ENCODE measurements at regions not wholly inside any gene's neighbourhood (a gene's known extent, or its start where the extent isn't known, plus 50 kb on each side); places are given as distances from the start of the nearest gene placed in this dataset.

- no peaks in the 10 kb centered on the region for H3K27me3 ChIP-seq (ENCODE audit: insufficient read depth, poor library complexity, severe bottlenecking)
- H3K27ac ChIP-seq (replicated peaks) = no peak overlapping the region
- TF ChIP-seq GABPA (IDR thresholded peaks at IDR 0.05; ENCODE audit: low read depth) (no peak), REST (IDR thresholded peaks at IDR 0.05; ENCODE audit: insufficient replicate concordance, low read depth) (no peak), POLR2AphosphoS5 (IDR thresholded peaks at IDR 0.05; ENCODE audit: low read depth) (no peak), CTCF (IDR thresholded peaks at IDR 0.05; ENCODE audit: insufficient read depth, low read length) (no peak), SPI1 (IDR thresholded peaks at IDR 0.05; ENCODE audit: borderline replicate concordance, low read depth) (no peak)
- no peak overlapping the region for H3K4me3 ChIP-seq (replicated peaks; ENCODE audit: insufficient read depth, low read length)
- DNase-seq (ENCODE audit: low read depth in 1 of 2, low spot score in 1 of 2) = no peak
Measured at GRCh38 chr5:5546408-5546807, 123.9 kb downstream of the ICE1 start.

GRCh38 chr5:5544094-5544663 is 121.7 kb downstream of the ICE1 start:
- DNase-seq (ENCODE audit: low read depth in 1 of 2, low spot score in 1 of 2) = no peak
- H3K27me3 ChIP-seq (ENCODE audit: insufficient read depth, poor library complexity, severe bottlenecking) = no peaks in the 10 kb centered on the region

More at GRCh38 chr5:5544094-5544663, 121.7 kb downstream of the ICE1 start:
- Histone ChIP-seq H3K4me3 (replicated peaks; ENCODE audit: insufficient read depth, low read length) (no peak overlapping the region), H3K27ac (replicated peaks) (no peak overlapping the region)
- TF ChIP-seq GABPA (IDR thresholded peaks at IDR 0.05; ENCODE audit: low read depth) (no peak), SPI1 (IDR thresholded peaks at IDR 0.05; ENCODE audit: borderline replicate concordance, low read depth) (no peak), CTCF (IDR thresholded peaks at IDR 0.05; ENCODE audit: insufficient read depth, low read length) (no peak), REST (IDR thresholded peaks at IDR 0.05; ENCODE audit: insufficient replicate concordance, low read depth) (no peak), POLR2AphosphoS5 (IDR thresholded peaks at IDR 0.05; ENCODE audit: low read depth) (no peak)

Measured in HL-60 (cell line).